SK-N-SH (cell line): ENCODE measurements at regions not wholly inside any gene's neighbourhood (a gene's known extent, or its start where the extent isn't known, plus 50 kb on each side); places are given as distances from the start of the nearest gene placed in this dataset.

Experiments
- CTCF ChIA-PET: fragments of 300-600, 350-600 bp; formaldehyde crosslinking; extraction: SDS; loops from one replicate; lab custom pipeline; 2021; lab: Yijun Ruan, JAX
- POLR2A ChIA-PET: fragments of 350-600 bp; sonication (Branson Sonifier 250); formaldehyde crosslinking; extraction: SDS; loops from one replicate; lab custom pipeline; 2020; ENCODE audit warnings: antibody characterized with exemption, inconsistent platforms; lab: Yijun Ruan, JAX
- DNase-seq: peaks from one replicate; pipeline ENCODE4 v3.0.0; 2012
- H2AFZ ChIP-seq: fragments of 200-600 bp; sonication (generic); 2 replicates; pipeline ENCODE4 v1.8.1; 2016; ENCODE audit warnings: antibody characterized with exemption, mild to moderate bottlenecking, low read depth
- H3F3A ChIP-seq: fragments of 200-600 bp; sonication (generic); replicated peaks from 2 replicates; pipeline ENCODE3; 2016; ENCODE audit warnings: antibody characterized with exemption, mild to moderate bottlenecking; ENCODE audit not compliant: insufficient read depth
- H3K27ac ChIP-seq, 2 experiments: fragments of 200-500 bp in 1 of 2; fragments of 200-600 bp in 1 of 2; sonication (Bioruptor generic) in 1 of 2; sonication (generic), shearing (Covaris generic) in 1 of 2; 2 replicates each; pipeline versions ENCODE4 v1.5.1 to v1.6.1; 2014 to 2016; ENCODE audit warnings: low read depth in 2 of 2, inconsistent platforms in 1 of 2, low read length in 1 of 2, mild to moderate bottlenecking in 1 of 2, mixed read lengths in 1 of 2
- H3K27me3 ChIP-seq: fragments of 200-600 bp; sonication (generic), shearing (Covaris generic); 2 replicates; pipeline ENCODE4 v1.6.1; 2016; ENCODE audit warnings: mixed run types; ENCODE audit not compliant: insufficient read depth
- H3K36me3 ChIP-seq, 2 experiments: fragments of 200-500 bp in 1 of 2; fragments of 200-600 bp in 1 of 2; sonication (Bioruptor generic) in 1 of 2; sonication (generic) in 1 of 2; replicated peaks in 1 of 2; 2 replicates each; pipeline versions ENCODE3 to v1.5.1; 2014 to 2016; ENCODE audit warnings: low read length in 1 of 2, mild to moderate bottlenecking in 1 of 2; ENCODE audit not compliant: insufficient read depth in 2 of 2, control insufficient read depth in 1 of 2
- H3K4me1 ChIP-seq, 2 experiments: fragments of 200-500 bp in 1 of 2; fragments of 200-600 bp in 1 of 2; sonication (Bioruptor generic) in 1 of 2; sonication (generic), shearing (Covaris generic) in 1 of 2; 2 replicates each; pipeline versions ENCODE4 v1.5.1 to v1.6.1; 2014 to 2016; ENCODE audit warnings: low read depth in 1 of 2, low read length in 1 of 2, mixed run types in 1 of 2; ENCODE audit not compliant: insufficient read depth in 2 of 2, control insufficient read depth in 1 of 2
- H3K4me2 ChIP-seq: fragments of 200-600 bp; sonication (generic), shearing (Covaris generic); 2 replicates; pipeline ENCODE4 v1.6.1; 2017; ENCODE audit warnings: mixed run types
- H3K4me3 ChIP-seq, 2 experiments: fragments of 200-500 bp in 1 of 2; fragments of 200-600 bp in 1 of 2; sonication (Bioruptor generic) in 1 of 2; sonication (generic), shearing (Covaris generic) in 1 of 2; 2 replicates each; pipeline versions ENCODE4 v1.5.1 to v1.8.1; 2014 to 2016; ENCODE audit warnings: low read depth in 2 of 2, inconsistent platforms in 1 of 2, low read length in 1 of 2, mild to moderate bottlenecking in 1 of 2, mixed read lengths in 1 of 2, moderate library complexity in 1 of 2
- H3K79me2 ChIP-seq: fragments of 200-600 bp; sonication (generic); 2 replicates; pipeline ENCODE4 v1.8.1; 2017; ENCODE audit warnings: mild to moderate bottlenecking; ENCODE audit not compliant: insufficient read depth
- H3K9ac ChIP-seq: fragments of 200-600 bp; sonication (generic); 2 replicates; pipeline ENCODE4 v1.6.1; 2017; ENCODE audit warnings: mixed run types
- H3K9me2 ChIP-seq: fragments of 200-600 bp; sonication (generic); 2 replicates; pipeline ENCODE4 v1.6.1; 2017; ENCODE audit warnings: mixed run types
- H3K9me3 ChIP-seq: fragments of 200-600 bp; sonication (generic); 2 replicates; pipeline ENCODE4 v1.6.1; 2017; ENCODE audit warnings: mixed run types, mild to moderate bottlenecking, moderate library complexity
- H4K20me1 ChIP-seq: fragments of 200-600 bp; sonication (generic); 2 replicates; pipeline ENCODE4 v1.6.1; 2017; ENCODE audit warnings: mild to moderate bottlenecking, mixed run types; ENCODE audit not compliant: insufficient read depth
- CHD2 ChIP-seq: fragments of 150-350 bp; IDR thresholded peaks from 2 replicates; pipeline ENCODE4 v1.6.1; 2018; ENCODE audit warnings: low read length; ENCODE audit not compliant: partially characterized antibody
- EP300 ChIP-seq, 2 experiments: IDR thresholded peaks; 2 replicates each; pipeline versions ENCODE4 v1.4.0 to v1.6.1; 2012; ENCODE audit warnings: borderline replicate concordance in 1 of 2, low read depth in 1 of 2, low read length in 1 of 2
- FOSL2 ChIP-seq: IDR thresholded peaks from 2 replicates; pipeline ENCODE4 v1.4.0; 2012; ENCODE audit warnings: low read depth, mild to moderate bottlenecking, moderate library complexity, borderline replicate concordance
- FOXJ3 ChIP-seq: sonication (generic); formaldehyde crosslinking; IDR thresholded peaks from 2 replicates; pipeline ENCODE4 v1.5.1; 2020; ENCODE audit warnings: mild to moderate bottlenecking, missing genetic modification reagents
- GABPA ChIP-seq: IDR thresholded peaks from 2 replicates; pipeline ENCODE4 v1.4.0; 2012; ENCODE audit warnings: low read depth, mild to moderate bottlenecking
- IRF3 ChIP-seq: fragments of 150-350 bp; IDR thresholded peaks from 2 replicates; pipeline ENCODE4 v1.6.1; 2016; ENCODE audit warnings: mild to moderate bottlenecking, low read depth, low read length
- JUND ChIP-seq: IDR thresholded peaks from 2 replicates; pipeline ENCODE4 v1.4.0; 2012
- MAX ChIP-seq: IDR thresholded peaks from 2 replicates; pipeline ENCODE4 v1.4.0; 2012; ENCODE audit warnings: low read depth
- MEF2A ChIP-seq: IDR thresholded peaks from 2 replicates; pipeline ENCODE4 v1.4.0; 2012; ENCODE audit warnings: low read depth, borderline replicate concordance
- NRF1 ChIP-seq: IDR thresholded peaks from 2 replicates; pipeline ENCODE4 v1.6.1; 2012; ENCODE audit warnings: low read depth, mild to moderate bottlenecking, low read length
- POLR2AphosphoS5 ChIP-seq: IDR thresholded peaks from 2 replicates; pipeline ENCODE4 v1.6.1; 2012; ENCODE audit warnings: low read depth, low read length
- RAD21 ChIP-seq: IDR thresholded peaks from 2 replicates; pipeline ENCODE4 v1.6.1; 2012; ENCODE audit warnings: mild to moderate bottlenecking, low read length
- RCOR1 ChIP-seq: fragments of 150-350 bp; IDR thresholded peaks from 2 replicates; pipeline ENCODE4 v1.6.1; 2017; ENCODE audit warnings: antibody characterized with exemption, low read length
- REST ChIP-seq: IDR thresholded peaks from 2 replicates; pipeline ENCODE4 v1.6.1; 2012; ENCODE audit warnings: mild to moderate bottlenecking, low read depth, low read length, moderate library complexity
- RXRA ChIP-seq: IDR thresholded peaks from 2 replicates; pipeline ENCODE4 v1.4.0; 2012; ENCODE audit warnings: low read depth, mild to moderate bottlenecking, borderline replicate concordance
- SMC3 ChIP-seq: IDR thresholded peaks from 2 replicates; pipeline ENCODE4 v1.6.1; 2012; ENCODE audit warnings: low read depth, low read length, improper control_type of control experiment
- TCF12 ChIP-seq: IDR thresholded peaks from 2 replicates; pipeline ENCODE4 v1.4.0; 2012
- TEAD4 ChIP-seq: IDR thresholded peaks from 2 replicates; pipeline ENCODE4 v1.4.0; 2012; ENCODE audit warnings: mild to moderate bottlenecking, borderline replicate concordance; ENCODE audit not compliant: insufficient read depth
- USF1 ChIP-seq: IDR thresholded peaks from 2 replicates; pipeline ENCODE4 v1.4.0; 2012; ENCODE audit warnings: low read depth, borderline replicate concordance
- USF2 ChIP-seq: fragments of 150-350 bp; IDR thresholded peaks from 2 replicates; pipeline ENCODE4 v1.6.1; 2017; ENCODE audit warnings: antibody characterized with exemption, low read length, low read depth, borderline replicate concordance
- WGBS: methylation state at CpG from one replicate; pipeline ENCODE4 v1.1.6; 2017; ENCODE audit warnings: low lambda C conversion rate; 5-methylcytosine and 5-hydroxymethylcytosine counted together

GRCh38 chr5:76007904-76008303 lies 75.3 kb upstream of the SV2C start:
- Histone ChIP-seq H3K9me3 (no peaks in the 10 kb centered on the region), H3K4me3 (no peak overlapping the region), H4K20me1 (no peaks in the 10 kb centered on the region), H3K4me1 (no peaks in the 10 kb centered on the region), H3K36me3 (no peaks in the 10 kb centered on the region), H3K9me2 (no peaks in the 10 kb centered on the region), H3K79me2 (no peaks in the 10 kb centered on the region), H3F3A (no peaks in the 10 kb centered on the region), H3K4me2 (no peak overlapping the region), H3K9ac (no peak overlapping the region), H2AFZ (no peak overlapping the region), H3K27me3 (no peaks in the 10 kb centered on the region), H3K27ac (no peak overlapping the region)
- ChIA-PET CTCF (no interaction called here), POLR2A (no interaction called here)
- WGBS = 32% methylated on average over 2 of the region's 2 CpGs
- DNase-seq = no peak
- TF ChIP-seq GABPA = no peak
- no peak for TF ChIP-seq SMC3
- TF ChIP-seq EP300 (IDR thresholded peaks at IDR 0.05; ENCODE audit: borderline replicate concordance in 1 of 2, low read depth in 1 of 2, low read length in 1 of 2) = no peak
- no peak for TF ChIP-seq USF1
- TF ChIP-seq JUND = no peak
- TF ChIP-seq RAD21 = no peak
- no peak for TF ChIP-seq MAX
- no peak for TF ChIP-seq RXRA
- TF ChIP-seq REST = no peak
- no peak for TF ChIP-seq FOSL2

- H3K9ac ChIP-seq = no peak overlapping the region
- H3K4me3 ChIP-seq = no peak overlapping the region
- H3K27ac ChIP-seq = no peak overlapping the region
- H3K4me2 ChIP-seq = no peak overlapping the region
- H3K27me3 ChIP-seq = no peaks in the 10 kb centered on the region
- H2AFZ ChIP-seq = no peak overlapping the region
- CTCF ChIA-PET = interaction anchor here (0.6 to 1.7 kb wide), 2 partner anchors 10 to 11 kb away, joined by 3 read pairs; no protein-coding TSS in a partner anchor
- H3K9me3 ChIP-seq = no peaks in the 10 kb centered on the region
- H3K4me1 ChIP-seq = no peaks in the 10 kb centered on the region
- H3F3A ChIP-seq = no peaks in the 10 kb centered on the region
- WGBS = 48% methylated on average over 3 of the region's 3 CpGs
- no peaks in the 10 kb centered on the region for H3K79me2 ChIP-seq
- TF ChIP-seq TEAD4 (no peak), POLR2AphosphoS5 (no peak), TCF12 (no peak), RCOR1 (no peak), NRF1 (no peak), CHD2 (no peak), USF2 (no peak), USF1 (no peak), FOXJ3 (CRISPR knock-in tag) (no peak), GABPA (no peak), RXRA (no peak), RAD21 (no peak), IRF3 (no peak), MAX (no peak), MEF2A (no peak)
- TF ChIP-seq, all 33 proteins: peak for 0
- DNase-seq = no peak
- POLR2A ChIA-PET = no interaction called here
- no peaks in the 10 kb centered on the region for H3K9me2 ChIP-seq
- no peaks in the 10 kb centered on the region for H4K20me1 ChIP-seq
- no peaks in the 10 kb centered on the region for H3K36me3 ChIP-seq
These were observed 82.6 kb upstream of the SV2C start for GRCh38 chr5:76000582-76000981.
